Aorta (tissue), 5 donors: ENCODE measurements at regions not wholly inside any gene's neighbourhood (a gene's known extent, or its start where the extent isn't known, plus 50 kb on each side); places are given as distances from the start of the nearest gene placed in this dataset.

Experiments used
- ATAC-seq: fragments of 200-7000 bp; cut with Tn5 transposase; one replicate; pipeline ENCODE4 v1.9.1; 2022; ENCODE audit warnings: moderate library complexity; ENCODE audit not compliant: low FRiP score
- DNase-seq, 2 donors: peaks; one replicate each; pipeline ENCODE4 v3.0.0-alpha.2; 2020
- H3K27ac ChIP-seq, 2 donors: one replicate each; pipeline ENCODE4 v1.5.1; 2013; ENCODE audit warnings: low read length in 2 of 2, mild to moderate bottlenecking in 2 of 2, moderate library complexity in 2 of 2, control low read depth in 1 of 2, inconsistent platforms in 1 of 2, low read depth in 1 of 2
- H3K27me3 ChIP-seq, 2 donors: one replicate each; pipeline ENCODE4 v1.6.1; 2013; ENCODE audit warnings: control low read depth in 1 of 2, low read length in 1 of 2, mild to moderate bottlenecking in 1 of 2, moderate library complexity in 1 of 2; ENCODE audit not compliant: insufficient read depth in 2 of 2, control insufficient read depth in 1 of 2
- H3K36me3 ChIP-seq, 2 donors: one replicate each; pipeline ENCODE4 v1.6.1; 2013; ENCODE audit warnings: control low read depth in 1 of 2, low read length in 1 of 2, mild to moderate bottlenecking in 1 of 2; ENCODE audit not compliant: insufficient read depth in 2 of 2, control insufficient read depth in 1 of 2
- H3K4me1 ChIP-seq, 2 donors: one replicate each; pipeline ENCODE4 v1.6.1; 2013; ENCODE audit warnings: low read length in 2 of 2, control low read depth in 1 of 2, mild to moderate bottlenecking in 1 of 2, moderate library complexity in 1 of 2; ENCODE audit not compliant: insufficient read depth in 2 of 2, control insufficient read depth in 1 of 2
- H3K4me3 ChIP-seq, 2 donors: one replicate each; pipeline ENCODE4 v1.5.1; 2013; ENCODE audit warnings: low read length in 2 of 2, control low read depth in 1 of 2, mild to moderate bottlenecking in 1 of 2
- H3K9me3 ChIP-seq: one replicate; pipeline ENCODE4 v1.6.1; 2013; ENCODE audit warnings: mild to moderate bottlenecking, low read length; ENCODE audit not compliant: control insufficient read depth
- WGBS, 2 donors: extraction: QIAGEN DNeasy Blood & Tissue Kit; methylation state at CpG; one replicate each; pipeline ENCODE4 v1.1.7; 2013; 5-methylcytosine and 5-hydroxymethylcytosine counted together
- intact Hi-C, 2 donors: fragments of 100-400 bp; cut with DNase I; formaldehyde crosslinking; loops; one replicate each; pipeline versions ENCODE4 v1.14.2 to v1.15.0; 2022
- donor health status: healthy with polysubstance abuse.
- donor health status: Bipolar disorder and iron deficiency.
- donor health status: DM: no; HTN: no; CAD: no.
- donor health status: DM: no; HTN: no; CAD: no.
- donor health status: DM: yes; HTN: yes; CAD: no.

GRCh38 chr9:29945012-29945411 is 2371.7 kb upstream of the C9orf72 start:
- H3K27ac ChIP-seq = no peak overlapping the region
- ATAC-seq (no peak), DNase-seq (no peak)
- H3K4me3 ChIP-seq = no peak overlapping the region
- WGBS, 2 donors = 63 to 77% methylated on average over 1 of the region's 1 CpG
- intact Hi-C loops = no loop called here
- no peaks in the 10 kb centered on the region for H3K9me3 ChIP-seq
- peaks cover 0 to 3% of the 10 kb centered on the region in 2 donors for H3K27me3 ChIP-seq
- no peaks in the 10 kb centered on the region for H3K4me1 ChIP-seq
- no peaks in the 10 kb centered on the region for H3K36me3 ChIP-seq

GRCh38 chr9:29958469-29958868 is 2385.2 kb upstream of the C9orf72 start:
- no peaks in the 10 kb centered on the region for H3K27me3 ChIP-seq
- ATAC-seq = no peak
- H3K4me3 ChIP-seq = no peak overlapping the region
- intact Hi-C loops = no loop called here
- H3K4me1 ChIP-seq = no peaks in the 10 kb centered on the region
- H3K9me3 ChIP-seq = no peaks in the 10 kb centered on the region
- DNase-seq = no peak
- H3K36me3 ChIP-seq = no peaks in the 10 kb centered on the region
- no peak overlapping the region for H3K27ac ChIP-seq
- WGBS, 2 donors = 16 to 20% methylated on average over 2 of the region's 2 CpGs

GRCh38 chr9:29965834-29966233 is 2392.6 kb upstream of the C9orf72 start:
- WGBS, 2 donors = 60 to 62% methylated on average over 6 of the region's 6 CpGs
- H3K36me3 ChIP-seq = no peaks in the 10 kb centered on the region
- no peaks in the 10 kb centered on the region for H3K4me1 ChIP-seq
- DNase-seq = no peak
- no peaks in the 10 kb centered on the region for H3K9me3 ChIP-seq
- intact Hi-C loops = no loop called here
- no peak for ATAC-seq
- no peaks in the 10 kb centered on the region for H3K27me3 ChIP-seq
- H3K4me3 ChIP-seq = no peak overlapping the region
- no peak overlapping the region for H3K27ac ChIP-seq

- 61 to 63% methylated on average over 2 of the region's 2 CpGs for WGBS, 2 donors
Measured at GRCh38 chr9:29966247-29966646, 2393.0 kb upstream of the C9orf72 start.

GRCh38 chr9:29968831-29969230 is 2395.6 kb upstream of the C9orf72 start:
- Histone ChIP-seq H3K4me3 (no peak overlapping the region), H3K27ac (no peak overlapping the region), H3K4me1 (no peaks in the 10 kb centered on the region), H3K27me3 (no peaks in the 10 kb centered on the region), H3K36me3 (no peaks in the 10 kb centered on the region), H3K9me3 (no peaks in the 10 kb centered on the region)
- no peak for DNase-seq
- ATAC-seq = no peak
- intact Hi-C loops = no loop called here
- WGBS, 2 donors = 92 to 95% methylated on average over 3 of the region's 3 CpGs

More at GRCh38 chr9:29966247-29966646, 2393.0 kb upstream of the C9orf72 start:
- no peak for ATAC-seq
- no peaks in the 10 kb centered on the region for H3K27me3 ChIP-seq
- intact Hi-C loops = no loop called here
- H3K9me3 ChIP-seq = no peaks in the 10 kb centered on the region
- no peak overlapping the region for H3K4me3 ChIP-seq
- no peaks in the 10 kb centered on the region for H3K4me1 ChIP-seq
- no peak overlapping the region for H3K27ac ChIP-seq
- DNase-seq = no peak
- no peaks in the 10 kb centered on the region for H3K36me3 ChIP-seq

- WGBS, 2 donors = 81% methylated on average over 5 of the region's 5 CpGs
Measured at GRCh38 chr9:29969408-29969807, 2396.1 kb upstream of the C9orf72 start.

GRCh38 chr9:29969856-29970647 is 2396.8 kb upstream of the C9orf72 start:
- intact Hi-C loops = no loop called here
- 88 to 90% methylated on average over 12 to 15 of the region's 15 CpGs for WGBS, 2 donors
- H3K4me3 ChIP-seq = no peak overlapping the region
- ATAC-seq (peak; percentile 41), DNase-seq (peak in 1 of 2 donors; percentile 68)
- no peaks in the 10 kb centered on the region for H3K27me3 ChIP-seq
- H3K27ac ChIP-seq = no peak overlapping the region
- H3K4me1 ChIP-seq = no peaks in the 10 kb centered on the region
- H3K9me3 ChIP-seq = no peaks in the 10 kb centered on the region
- H3K36me3 ChIP-seq = no peaks in the 10 kb centered on the region

More at GRCh38 chr9:29969408-29969807, 2396.1 kb upstream of the C9orf72 start:
- intact Hi-C loops = no loop called here
- Histone ChIP-seq H3K4me1 (no peaks in the 10 kb centered on the region), H3K4me3 (no peak overlapping the region), H3K27me3 (no peaks in the 10 kb centered on the region), H3K27ac (no peak overlapping the region), H3K36me3 (no peaks in the 10 kb centered on the region), H3K9me3 (no peaks in the 10 kb centered on the region)
- DNase-seq (no peak), ATAC-seq (no peak)

- Histone ChIP-seq H3K27me3 (no peaks in the 10 kb centered on the region), H3K4me1 (no peaks in the 10 kb centered on the region), H3K9me3 (no peaks in the 10 kb centered on the region), H3K27ac (no peak overlapping the region), H3K36me3 (no peaks in the 10 kb centered on the region), H3K4me3 (no peak overlapping the region)
- DNase-seq (no peak), ATAC-seq (no peak)
- 66 to 85% methylated on average over 1 of the region's 1 CpG for WGBS, 2 donors
- intact Hi-C loops = no loop called here
Measured at GRCh38 chr9:29974197-29974596, 2400.9 kb upstream of the C9orf72 start.

- WGBS, 2 donors = 71 to 78% methylated on average over 4 of the region's 4 CpGs
- no peak for ATAC-seq
- intact Hi-C loops = no loop called here
Measured at GRCh38 chr9:29976981-29977380, 2403.7 kb upstream of the C9orf72 start.

More at GRCh38 chr9:29976981-29977380, 2403.7 kb upstream of the C9orf72 start:
- no peaks in the 10 kb centered on the region for H3K36me3 ChIP-seq
- no peak for DNase-seq
- H3K4me3 ChIP-seq = no peak overlapping the region
- H3K27me3 ChIP-seq = no peaks in the 10 kb centered on the region
- H3K9me3 ChIP-seq = no peaks in the 10 kb centered on the region
- H3K4me1 ChIP-seq = no peaks in the 10 kb centered on the region
- H3K27ac ChIP-seq = no peak overlapping the region
